ENCODE measurements at regions not wholly inside any gene's neighbourhood (a gene's known extent, or its start where the extent isn't known, plus 50 kb on each side); places are given as distances from the start of the nearest gene placed in this dataset.

DNA sequence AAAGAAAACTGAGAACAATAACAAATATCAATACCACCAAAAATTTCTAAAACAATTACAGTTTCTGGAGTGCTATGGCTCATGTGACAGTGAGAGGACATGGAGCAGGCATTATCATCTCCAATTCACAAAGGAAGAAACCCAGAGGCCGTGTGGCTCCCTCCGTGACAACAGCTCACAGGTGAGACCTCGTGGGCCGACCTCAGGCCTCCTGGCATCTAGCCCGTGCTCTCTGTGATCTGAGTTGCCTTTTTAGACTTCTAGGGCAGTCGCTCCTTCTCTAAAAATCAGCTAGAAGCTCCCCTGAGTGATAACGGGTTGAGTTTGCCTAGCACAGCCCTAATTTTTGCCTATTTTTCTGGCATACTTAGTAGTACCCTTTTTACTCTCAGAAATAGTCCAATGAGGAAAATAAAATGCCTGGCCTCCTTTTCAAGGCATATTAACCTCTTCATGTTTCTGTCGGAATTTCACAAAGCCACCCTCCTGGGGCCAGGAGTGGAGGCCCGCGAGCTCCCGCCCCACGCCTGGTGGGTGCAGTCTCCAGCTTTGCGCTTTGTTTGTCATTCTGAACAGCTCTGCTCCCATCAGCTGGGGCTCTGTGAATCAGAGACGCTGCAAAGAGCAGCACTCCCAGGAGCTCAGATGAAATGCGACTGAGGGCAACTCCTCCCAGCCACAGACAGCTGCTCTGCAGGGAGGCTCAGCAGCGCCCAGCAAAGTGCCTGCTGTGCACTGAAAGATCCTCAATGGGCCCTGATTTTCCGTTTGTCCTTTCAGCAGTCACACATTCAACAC lies 292.5 kb downstream of the UQCRFS1 start:
- no peak for DNase-seq

GRCh38 chr19:28917621-28918020 lies 295.3 kb downstream of the UQCRFS1 start:
- DNase-seq, result no peak

- no peak for DNase-seq
These were observed 297.1 kb downstream of the UQCRFS1 start for GRCh38 chr19:28915737-28916460.

GRCh38 chr19:28915202-28915601 lies 297.7 kb downstream of the UQCRFS1 start:
- DNase-seq, result no peak

- no peak for DNase-seq
These were observed 298.8 kb downstream of the UQCRFS1 start for GRCh38 chr19:28914173-28914572.

- no peak for DNase-seq
These were observed 299.3 kb downstream of the UQCRFS1 start for GRCh38 chr19:28913626-28914025.

- DNase-seq, result no peak
These were observed 304.0 kb downstream of the UQCRFS1 start for GRCh38 chr19:28908941-28909340.

DNA sequence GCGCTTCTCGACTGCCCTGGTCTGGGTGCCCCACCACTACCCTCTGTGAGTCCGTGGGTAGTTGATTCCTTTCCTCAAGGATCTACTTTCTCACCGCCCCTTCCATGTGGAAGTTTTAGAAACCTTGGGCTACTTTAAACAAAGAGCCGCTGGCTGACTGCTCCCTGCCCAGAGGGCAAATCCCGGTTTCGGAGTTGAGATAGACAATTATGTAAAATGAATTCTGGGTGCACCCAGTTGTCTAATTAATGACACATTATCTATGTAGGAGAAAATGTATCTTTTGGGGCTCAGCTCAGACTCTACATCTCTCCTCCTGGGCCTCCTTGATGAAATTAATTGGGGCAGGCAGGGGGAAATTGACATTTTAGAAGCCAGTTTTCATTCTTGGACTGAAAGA lies 305.4 kb downstream of the UQCRFS1 start:
- DNase-seq, result no peak

GRCh38 chr19:28905996-28906395 lies 307.0 kb downstream of the UQCRFS1 start:
- no peak for DNase-seq

DNA sequence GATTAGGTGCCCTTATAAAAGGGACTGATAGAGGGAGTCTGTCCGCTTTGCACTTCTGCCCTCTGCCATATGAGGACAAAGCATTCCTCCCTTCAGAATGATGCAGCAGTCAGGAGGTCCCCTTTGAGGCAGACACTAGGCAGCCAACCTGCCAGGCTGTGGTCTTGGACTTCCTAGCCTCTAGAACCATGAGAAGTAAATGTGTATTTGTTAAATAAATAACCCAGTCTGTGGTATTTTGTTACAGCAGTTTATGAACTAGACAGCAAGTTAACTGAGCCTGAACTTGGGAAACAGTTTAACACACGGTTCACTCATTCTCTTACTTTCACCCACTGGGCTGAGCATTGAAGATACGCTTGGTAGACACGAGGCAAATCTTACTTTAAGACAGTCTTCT lies 313.2 kb downstream of the UQCRFS1 start:
- no peak for DNase-seq

- DNase-seq, result no peak
These were observed 314.7 kb downstream of the UQCRFS1 start for GRCh38 chr19:28898249-28898648.

DNA sequence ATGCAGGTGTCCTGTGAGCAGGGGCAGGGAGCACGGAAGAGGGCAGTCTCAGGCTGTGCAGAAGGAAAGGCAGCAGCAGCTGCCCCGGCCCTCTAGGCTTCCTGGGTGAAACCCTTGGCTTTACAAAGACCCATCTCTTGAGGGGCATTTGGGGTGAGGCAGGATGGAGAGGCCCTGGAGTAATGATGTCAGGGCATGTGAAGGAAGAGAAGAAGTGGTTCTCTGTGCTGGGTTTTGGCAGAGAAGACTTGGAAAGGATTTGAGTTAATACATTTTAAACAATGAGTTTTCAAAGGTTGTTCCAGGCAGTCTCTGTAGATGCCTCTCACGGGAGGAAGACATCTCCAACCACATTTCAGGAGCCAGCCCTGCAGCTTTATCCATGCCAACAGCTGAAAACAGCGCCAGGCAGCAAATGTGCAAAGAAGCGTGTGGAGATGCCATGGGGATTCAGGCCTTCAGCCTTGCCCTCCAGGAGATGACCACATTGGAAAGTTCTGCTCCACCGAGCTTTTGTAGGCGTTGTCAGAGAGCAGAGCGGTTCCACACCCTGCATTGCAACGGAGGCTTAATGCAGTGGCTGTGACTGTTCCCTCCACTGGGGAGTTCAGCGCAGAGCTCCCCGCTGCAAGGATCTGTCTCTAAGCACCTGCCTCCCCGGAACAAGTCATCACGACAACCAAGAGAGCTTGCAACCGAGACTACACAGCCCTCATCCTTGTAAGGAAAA lies 322.8 kb downstream of the UQCRFS1 start:
- DNase-seq, result no peak

- no peak for DNase-seq
These were observed 324.9 kb downstream of the UQCRFS1 start for GRCh38 chr19:28887920-28888618.

GRCh38 chr19:28886708-28887107 lies 326.2 kb downstream of the UQCRFS1 start:
- no peak for DNase-seq

- DNase-seq, result no peak
These were observed 327.0 kb downstream of the UQCRFS1 start for GRCh38 chr19:28885965-28886364.

- no peak for DNase-seq
These were observed 328.0 kb downstream of the UQCRFS1 start for GRCh38 chr19:28884786-28885476.

- DNase-seq, result no peak
These were observed 329.7 kb downstream of the UQCRFS1 start for GRCh38 chr19:28883241-28883693.

GRCh38 chr19:28882818-28883217 lies 330.1 kb downstream of the UQCRFS1 start:
- DNase-seq, result no peak

GRCh38 chr19:28881616-28882015 lies 331.3 kb downstream of the UQCRFS1 start:
- peak; percentile 64 for DNase-seq

GRCh38 chr19:28880735-28881401 lies 332.1 kb downstream of the UQCRFS1 start:
- DNase-seq, result no peak

DNA sequence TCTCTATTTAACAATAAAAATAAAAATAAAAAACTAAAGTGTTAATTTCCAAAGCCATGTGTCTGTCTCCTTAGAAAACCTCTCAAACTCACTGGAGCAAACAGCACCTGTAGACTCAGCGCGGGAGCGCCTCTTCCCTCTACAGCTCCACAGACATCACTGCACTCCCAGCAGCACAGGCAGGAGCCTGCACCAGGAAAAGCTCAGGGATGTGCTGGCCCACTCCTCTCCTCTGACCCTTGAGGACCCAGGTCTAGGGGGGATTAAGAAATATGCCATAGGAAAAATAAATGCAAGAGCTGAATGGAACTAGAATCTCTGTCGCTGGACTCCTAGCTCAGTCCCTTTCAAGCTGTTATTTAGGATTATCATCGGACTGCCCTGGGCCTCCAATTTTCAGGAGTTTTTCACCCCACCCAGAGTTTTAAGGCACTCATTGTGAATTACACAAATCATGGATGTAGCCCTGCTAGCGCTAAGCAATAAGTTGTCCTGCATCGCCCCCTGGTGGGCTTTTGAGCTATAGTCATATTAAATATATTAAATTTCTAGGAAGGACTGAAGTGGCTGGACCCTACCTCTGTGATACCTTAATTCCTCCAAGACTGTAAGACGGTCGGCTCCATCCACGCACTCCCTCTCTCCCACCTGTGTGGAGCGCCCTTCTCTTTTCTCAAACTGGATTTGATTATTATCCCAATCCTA lies 333.9 kb downstream of the UQCRFS1 start:
- peak; percentile 24 for DNase-seq

Data from DMS 273 treated with DMSO at 0.1 percent for 48 hours (cell line).